GM10248 (cell line): ENCODE measurements at regions not wholly inside any gene's neighbourhood (a gene's known extent, or its start where the extent isn't known, plus 50 kb on each side); places are given as distances from the start of the nearest gene placed in this dataset.

ENCODE experiments used
- CTCF ChIA-PET: fragments of 300-600 bp; sonication (Branson Sonifier 250); formaldehyde crosslinking; extraction: SDS; loops from one replicate; lab custom pipeline; 2021; ENCODE audit warnings: antibody characterized with exemption; lab: Yijun Ruan, JAX
- POLR2A ChIA-PET: fragments of 350-650 bp; sonication (Branson Sonifier 250); formaldehyde crosslinking; extraction: SDS; loops from one replicate; lab custom pipeline; 2020; ENCODE audit warnings: antibody characterized with exemption; lab: Yijun Ruan, JAX
- DNase-seq: peaks from one replicate; pipeline ENCODE4 v3.0.0; 2012; ENCODE audit errors: extremely low spot score
- CTCF ChIP-seq: IDR thresholded peaks from 2 replicates; pipeline ENCODE4 v1.5.1; 2012; ENCODE audit warnings: mild to moderate bottlenecking, low read depth; ENCODE audit errors: extremely low read depth, missing control alignments, control extremely low read depth

GRCh38 chr7:32164341-32164996 is 94.3 kb upstream of the PDE1C start:
- CTCF ChIA-PET = no interaction called here
- TF ChIP-seq CTCF = no peak
- DNase-seq = no peak
- POLR2A ChIA-PET = no interaction called here

- POLR2A ChIA-PET = no interaction called here
- CTCF ChIA-PET = no interaction called here
These were observed 93.7 kb upstream of the PDE1C start for GRCh38 chr7:32163896-32164295.

GRCh38 chr7:32163141-32163806 is 93.1 kb upstream of the PDE1C start:
- CTCF ChIA-PET = no interaction called here
- POLR2A ChIA-PET = no interaction called here
- DNase-seq = no peak
- TF ChIP-seq CTCF = no peak

More at GRCh38 chr7:32163896-32164295, 93.7 kb upstream of the PDE1C start:
- no peak for TF ChIP-seq CTCF
- DNase-seq = no peak

- no peak for TF ChIP-seq CTCF
- DNase-seq = no peak
- ChIA-PET POLR2A (no interaction called here), CTCF (interaction anchor here (1.2 kb wide), 1 partner anchor 17 kb away, joined by 3 read pairs; no protein-coding TSS in a partner anchor)
These were observed 91.5 kb upstream of the PDE1C start for GRCh38 chr7:32161708-32162107.

GRCh38 chr7:32158751-32159745 is 88.8 kb upstream of the PDE1C start:
- CTCF ChIA-PET = interaction anchor here (1.7 kb wide), 1 partner anchor 14 kb away, joined by 3 read pairs; no protein-coding TSS in a partner anchor
- no peak for DNase-seq
- POLR2A ChIA-PET = no interaction called here
- no peak for TF ChIP-seq CTCF

GRCh38 chr7:32158076-32158475 is 87.9 kb upstream of the PDE1C start:
- DNase-seq = no peak
- TF ChIP-seq CTCF = no peak
- ChIA-PET POLR2A (no interaction called here), CTCF (interaction anchor here (1.7 kb wide), 1 partner anchor 13 kb away, joined by 3 read pairs; no protein-coding TSS in a partner anchor)
